ENCODE measurements at regions not wholly inside any gene's neighbourhood (a gene's known extent, or its start where the extent isn't known, plus 50 kb on each side); places are given as distances from the start of the nearest gene placed in this dataset.
"Not testable (repeated sequence)": the region's sequence is repeated elsewhere in the genome, so short reads cannot be mapped to it uniquely, and the experiment has no call there.

DNA sequence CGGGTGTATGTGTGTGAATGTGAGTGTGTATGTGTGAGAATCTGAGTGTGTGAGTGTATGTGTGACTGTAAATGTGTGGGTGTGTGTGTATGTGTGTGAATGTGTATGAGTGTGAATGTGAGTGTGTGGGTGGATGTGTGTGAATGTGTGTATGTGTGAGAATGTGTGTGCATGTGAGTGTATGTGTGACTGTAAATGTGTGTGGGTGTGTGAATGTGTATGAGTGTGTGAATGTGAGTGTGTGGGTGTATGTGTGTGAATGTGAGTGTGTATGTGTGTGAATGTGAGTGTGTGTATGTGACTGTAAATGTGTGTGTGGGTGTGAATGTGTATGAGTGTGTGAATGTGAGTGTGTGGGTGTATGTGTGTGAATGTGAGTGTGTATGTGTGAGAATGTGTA, 51.6 kb upstream of the DIRAS2 start:
- H3K4me3 Mint-ChIP-seq; DNase-seq; H3K4me1 Mint-ChIP-seq; H3K4me1 ChIP-seq (ENCODE audit: insufficient read depth, low read length); H3K27ac Mint-ChIP-seq; H3K27me3 ChIP-seq (ENCODE audit: insufficient read depth, low read length); H3K27me3 Mint-ChIP-seq; H3K4me3 ChIP-seq (ENCODE audit: low read length in 2 of 2); CTCF ChIA-PET (ENCODE audit: partially characterized antibody); H3K27ac ChIP-seq (ENCODE audit: low read depth, low read length); H3K36me3 ChIP-seq (ENCODE audit: insufficient read depth, low read length); POLR2A ChIA-PET (ENCODE audit: partially characterized antibody); H3K36me3 Mint-ChIP-seq; intact Hi-C loops (cut with micrococcal nuclease); H3K9me3 Mint-ChIP-seq; H3K9me3 ChIP-seq (ENCODE audit: control insufficient read depth in 1 of 2, low read length in 2 of 2): not testable (repeated sequence)

Measured in CD4-positive, alpha-beta memory T cell (primary cell).